ENCODE measurements at regions not wholly inside any gene's neighbourhood (a gene's known extent, or its start where the extent isn't known, plus 50 kb on each side); places are given as distances from the start of the nearest gene placed in this dataset.
A peak's percentile ranks its signal among the peaks of the same experiment; 100 is the strongest.

GRCh38 chr2:60671966-60672365, 84.1 kb upstream of the PAPOLG start:
- no peak for TF ChIP-seq CTCF (conservative IDR thresholded peaks at IDR 0.05)
- Mint-ChIP-seq H3K27me3 (no peaks in the 10 kb centered on the region), H3K36me3 (no peaks in the 10 kb centered on the region), H3K4me3 (no peak overlapping the region), H3K27ac (no peak overlapping the region), H3K9me3 (no peaks in the 10 kb centered on the region), H3K4me1 (ENCODE audit: unreplicated experiment) (no peaks in the 10 kb centered on the region)
- no peak for DNase-seq (ENCODE audit: extremely low spot score, unreplicated experiment)

GRCh38 chr2:60674524-60675165, 81.4 kb upstream of the PAPOLG start:
- no peak overlapping the region for H3K27ac Mint-ChIP-seq
- H3K4me1 Mint-ChIP-seq (ENCODE audit: unreplicated experiment): no peaks in the 10 kb centered on the region
- H3K9me3 Mint-ChIP-seq: no peaks in the 10 kb centered on the region
- H3K27me3 Mint-ChIP-seq: peaks cover 12% of the 10 kb centered on the region
- peak; percentile 94 for TF ChIP-seq CTCF (conservative IDR thresholded peaks at IDR 0.05)
- no peak overlapping the region for H3K4me3 Mint-ChIP-seq
- H3K36me3 Mint-ChIP-seq: no peaks in the 10 kb centered on the region
- peak; percentile 85 for DNase-seq (ENCODE audit: extremely low spot score, unreplicated experiment)

GRCh38 chr2:60675301-60675700, 80.8 kb upstream of the PAPOLG start:
- Mint-ChIP-seq H3K9me3 (no peaks in the 10 kb centered on the region), H3K27ac (no peak overlapping the region), H3K4me1 (ENCODE audit: unreplicated experiment) (no peaks in the 10 kb centered on the region), H3K27me3 (peaks cover 17% of the 10 kb centered on the region), H3K36me3 (no peaks in the 10 kb centered on the region), H3K4me3 (no peak overlapping the region)
- no peak for TF ChIP-seq CTCF (conservative IDR thresholded peaks at IDR 0.05)
- no peak for DNase-seq (ENCODE audit: extremely low spot score, unreplicated experiment)

- no peak for DNase-seq (ENCODE audit: extremely low spot score, unreplicated experiment)
- no peak for TF ChIP-seq CTCF (conservative IDR thresholded peaks at IDR 0.05)
- Mint-ChIP-seq H3K4me3 (no peak overlapping the region), H3K9me3 (no peaks in the 10 kb centered on the region), H3K36me3 (no peaks in the 10 kb centered on the region), H3K27me3 (peaks cover 17% of the 10 kb centered on the region), H3K27ac (no peak overlapping the region), H3K4me1 (ENCODE audit: unreplicated experiment) (no peaks in the 10 kb centered on the region)
Observed at GRCh38 chr2:60676706-60677330, 79.2 kb upstream of the PAPOLG start.

GRCh38 chr2:60677356-60677755, 78.7 kb upstream of the PAPOLG start:
- TF ChIP-seq CTCF (conservative IDR thresholded peaks at IDR 0.05): no peak
- Mint-ChIP-seq H3K27ac (no peak overlapping the region), H3K27me3 (peaks cover 17% of the 10 kb centered on the region), H3K4me3 (no peak overlapping the region), H3K36me3 (no peaks in the 10 kb centered on the region), H3K9me3 (no peaks in the 10 kb centered on the region), H3K4me1 (ENCODE audit: unreplicated experiment) (no peaks in the 10 kb centered on the region)
- no peak for DNase-seq (ENCODE audit: extremely low spot score, unreplicated experiment)

All from type B pancreatic cell (in vitro differentiated cells).